ENCODE measurements at regions not wholly inside any gene's neighbourhood (a gene's known extent, or its start where the extent isn't known, plus 50 kb on each side); places are given as distances from the start of the nearest gene placed in this dataset.
"Not testable (repeated sequence)": the region's sequence is repeated elsewhere in the genome, so short reads cannot be mapped to it uniquely, and the experiment has no call there.

DNA sequence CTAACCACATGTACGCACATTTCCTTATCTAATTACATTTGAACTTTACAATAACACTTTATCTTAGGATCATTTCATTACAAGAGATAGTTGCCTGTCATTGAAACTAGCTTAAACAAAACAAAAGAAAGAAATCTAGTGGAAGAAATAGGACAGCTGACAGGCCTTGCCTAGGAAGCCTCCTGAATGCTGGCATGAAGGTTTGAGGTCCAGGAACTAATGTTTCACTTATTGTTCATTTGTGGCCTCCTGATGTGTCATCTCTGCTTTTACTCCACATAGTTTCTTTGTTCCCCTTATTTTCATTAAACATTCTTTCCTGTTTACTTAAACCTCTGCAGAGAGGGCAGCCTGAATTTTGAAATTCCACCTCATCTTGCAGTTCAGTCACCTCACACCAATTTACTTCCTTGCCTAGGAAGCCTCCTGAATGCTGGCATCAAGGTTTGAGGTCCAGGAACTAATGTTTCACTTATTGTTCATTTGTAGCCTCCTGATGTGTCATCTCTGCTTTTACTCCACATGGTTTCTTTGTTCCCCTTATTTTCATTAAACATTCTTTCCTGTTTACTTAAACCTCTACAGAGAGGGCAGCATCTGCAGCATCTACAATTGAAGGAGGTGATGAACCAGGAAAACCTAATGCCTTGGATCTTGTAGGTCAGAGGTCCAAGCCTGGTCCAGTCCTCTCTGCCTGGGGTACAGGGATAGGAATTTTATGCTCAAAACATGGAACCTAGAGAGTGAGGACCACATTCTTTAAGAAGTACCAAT lies 319.2 kb downstream of the SPATA31A1 start:
- not testable (repeated sequence) for H3K36me3 ChIP-seq, H3K27me3 ChIP-seq

GRCh38 chr9:39675211-39675553 lies 319.7 kb downstream of the SPATA31A1 start:
- not testable (repeated sequence) for H3K4me1 ChIP-seq; H3K9me3 ChIP-seq; H3K27me3 ChIP-seq; H3K36me3 ChIP-seq; DNase-seq; H3K4me3 ChIP-seq (ENCODE audit: low read depth, low read length)

More for the DNA sequence above, 319.2 kb downstream of the SPATA31A1 start:
- DNase-seq; H3K4me1 ChIP-seq; H3K9me3 ChIP-seq; H3K4me3 ChIP-seq (ENCODE audit: low read depth, low read length): not testable (repeated sequence)

DNA sequence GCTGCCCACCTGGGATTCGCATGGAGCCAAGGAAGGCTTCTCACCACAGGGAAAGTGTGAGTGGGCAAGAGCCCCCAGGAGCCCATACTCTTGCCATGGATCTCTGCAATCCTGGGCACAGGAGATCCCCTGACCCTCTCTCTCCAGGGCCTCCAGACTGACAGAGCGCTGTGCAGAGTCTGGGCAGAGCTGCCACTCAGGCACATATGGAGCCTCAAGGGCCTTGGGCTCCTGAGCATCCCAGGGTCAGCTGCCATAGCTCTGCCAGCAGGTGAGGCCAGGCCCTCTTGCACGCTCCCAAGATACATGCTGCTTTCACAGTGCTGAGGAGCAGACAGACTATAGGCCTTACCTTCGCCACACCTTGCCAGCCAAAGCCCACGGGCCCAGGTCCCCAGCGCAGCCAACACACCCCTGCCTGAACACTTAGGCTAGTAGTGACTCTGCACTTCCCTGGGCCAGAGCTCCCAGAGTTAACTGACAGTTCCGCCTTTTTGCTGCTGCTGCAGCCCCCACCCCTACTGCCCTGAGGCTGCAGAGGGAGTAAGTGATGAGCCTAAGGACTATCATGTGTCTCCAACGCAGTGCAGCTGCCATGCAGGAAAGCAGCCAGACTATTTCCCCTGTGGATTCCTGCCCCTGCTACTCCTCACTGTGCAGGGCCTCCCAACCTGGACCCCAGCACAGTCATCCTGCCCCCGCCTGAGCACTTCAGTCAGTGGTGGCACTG lies 323.2 kb downstream of the SPATA31A1 start:
- H3K36me3 ChIP-seq; H3K4me3 ChIP-seq (ENCODE audit: low read depth, low read length); H3K9me3 ChIP-seq; H3K27me3 ChIP-seq; DNase-seq; H3K4me1 ChIP-seq: not testable (repeated sequence)

GRCh38 chr9:39680694-39681401 lies 325.4 kb downstream of the SPATA31A1 start:
- not testable (repeated sequence) for H3K4me3 ChIP-seq (ENCODE audit: low read depth, low read length); H3K27me3 ChIP-seq; H3K36me3 ChIP-seq; H3K9me3 ChIP-seq; H3K4me1 ChIP-seq; DNase-seq

DNA sequence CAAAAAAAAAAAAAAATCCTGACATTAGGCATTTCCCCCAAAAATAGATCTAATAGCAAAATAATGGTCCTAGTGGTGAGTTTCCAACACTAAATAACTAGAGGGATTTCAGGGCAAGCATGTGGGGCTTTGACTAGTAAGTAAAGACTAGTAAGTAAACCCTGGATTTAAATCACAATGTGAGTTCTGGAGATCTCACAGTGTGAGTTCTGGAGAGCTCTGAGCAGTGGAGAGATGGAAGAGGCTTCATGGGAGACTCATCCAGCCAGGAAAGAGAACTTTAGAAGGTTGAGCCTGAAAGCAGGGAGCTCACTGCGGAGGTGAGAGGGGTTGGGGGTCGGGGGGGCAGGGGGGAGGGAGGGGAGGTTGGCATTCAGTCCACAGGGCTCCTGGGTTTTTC lies 373.4 kb downstream of the SPATA31A1 start:
- DNase-seq; H3K9me3 ChIP-seq; H3K4me1 ChIP-seq; H3K27me3 ChIP-seq; H3K36me3 ChIP-seq; H3K4me3 ChIP-seq (ENCODE audit: low read depth, low read length): not testable (repeated sequence)

DNA sequence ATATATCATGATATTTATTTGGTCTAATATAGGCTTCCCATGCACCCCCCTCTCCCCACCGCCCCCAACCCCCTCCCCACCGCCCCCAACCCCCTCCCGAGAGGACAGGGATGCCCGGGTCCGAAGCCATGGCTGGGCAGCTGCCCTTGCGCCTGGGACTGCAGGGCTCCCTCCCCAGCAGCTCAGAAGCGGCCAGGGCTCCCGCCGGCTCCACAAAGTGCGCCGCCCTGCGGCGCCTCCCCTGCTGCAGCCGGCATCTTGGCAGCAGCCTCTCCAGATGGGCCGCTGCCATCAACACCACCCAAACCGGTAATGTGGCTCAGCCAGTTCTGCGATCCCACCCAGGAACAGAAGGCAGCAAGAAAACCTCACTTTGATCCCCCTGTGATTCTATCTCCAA lies 389.4 kb downstream of the SPATA31A1 start:
- not testable (repeated sequence) for H3K4me3 ChIP-seq (ENCODE audit: low read depth, low read length); H3K9me3 ChIP-seq; DNase-seq; H3K4me1 ChIP-seq; H3K27me3 ChIP-seq; H3K36me3 ChIP-seq

DNA sequence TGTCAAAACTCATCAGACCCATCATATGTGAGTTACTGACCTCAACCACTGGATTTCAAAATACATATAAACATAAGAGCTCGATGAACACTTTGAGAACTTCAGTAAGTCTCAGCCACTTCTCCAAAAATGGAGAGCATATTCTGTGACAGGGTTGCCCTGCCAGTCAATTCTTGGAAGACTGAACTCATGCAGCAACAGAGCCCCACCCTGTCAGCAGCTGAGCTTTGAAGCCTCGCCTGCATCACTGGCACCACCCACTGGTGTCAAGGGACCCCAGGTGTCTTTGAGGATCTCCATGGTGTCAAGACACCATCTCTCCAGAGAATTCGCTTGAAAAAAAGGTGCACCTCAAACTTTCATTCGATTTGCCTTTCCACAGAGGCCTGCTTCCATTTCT lies 420.1 kb downstream of the SPATA31A1 start:
- not testable (repeated sequence) for DNase-seq

DNA sequence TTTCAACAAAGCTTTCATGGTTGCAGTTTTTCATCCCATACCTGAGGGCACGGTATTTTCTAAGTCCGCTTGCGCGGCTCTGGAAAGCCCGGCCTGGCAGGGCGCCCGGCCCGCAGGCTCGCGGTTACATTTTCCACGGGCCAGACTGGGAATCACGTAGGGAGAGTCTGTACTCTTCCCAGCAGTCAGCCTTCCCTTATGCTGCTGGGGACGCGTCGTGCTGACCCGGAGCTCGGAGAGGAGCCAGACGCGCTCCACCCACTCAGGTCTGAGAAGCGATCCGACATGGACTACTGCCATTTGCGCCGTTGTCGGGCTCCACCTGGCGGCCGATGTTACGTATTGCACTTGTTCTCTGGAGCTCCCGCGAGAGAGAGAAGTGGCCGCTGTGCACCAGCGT lies 435.9 kb downstream of the SPATA31A1 start:
- not testable (repeated sequence) for H3K36me3 ChIP-seq; H3K4me3 ChIP-seq (ENCODE audit: low read depth, low read length); H3K9me3 ChIP-seq; H3K4me1 ChIP-seq; H3K27me3 ChIP-seq
- peak; percentile 33 for DNase-seq

More for the DNA sequence above, 420.1 kb downstream of the SPATA31A1 start:
- not testable (repeated sequence) for H3K36me3 ChIP-seq; H3K4me1 ChIP-seq; H3K4me3 ChIP-seq (ENCODE audit: low read depth, low read length); H3K27me3 ChIP-seq; H3K9me3 ChIP-seq

DNA sequence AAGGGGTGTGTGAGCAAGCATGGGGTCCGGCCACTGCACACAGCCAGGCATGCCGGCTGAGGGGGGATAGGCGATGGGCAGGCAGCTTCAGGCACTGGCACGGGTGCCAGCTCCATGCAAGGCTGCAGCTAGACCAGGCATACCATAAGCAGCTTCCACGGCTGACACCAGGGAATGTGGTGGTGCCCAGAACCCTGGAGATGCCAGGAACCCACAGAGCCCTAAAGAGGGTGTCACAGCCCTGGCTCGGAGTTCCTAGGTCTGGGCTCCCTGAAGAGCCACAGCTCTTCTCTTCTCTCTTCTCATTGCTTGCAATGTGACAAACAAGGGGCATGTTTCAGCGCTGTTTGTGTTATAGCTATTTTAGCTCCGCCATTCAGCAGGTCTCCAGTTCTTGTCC lies 442.5 kb downstream of the SPATA31A1 start:
- H3K27me3 ChIP-seq; H3K4me3 ChIP-seq (ENCODE audit: low read depth, low read length); H3K9me3 ChIP-seq; H3K36me3 ChIP-seq; H3K4me1 ChIP-seq; DNase-seq: not testable (repeated sequence)

GRCh38 chr9:39799252-39799651 lies 443.8 kb downstream of the SPATA31A1 start:
- not testable (repeated sequence) for H3K4me3 ChIP-seq (ENCODE audit: low read depth, low read length); DNase-seq; H3K36me3 ChIP-seq; H3K4me1 ChIP-seq; H3K9me3 ChIP-seq; H3K27me3 ChIP-seq

DNA sequence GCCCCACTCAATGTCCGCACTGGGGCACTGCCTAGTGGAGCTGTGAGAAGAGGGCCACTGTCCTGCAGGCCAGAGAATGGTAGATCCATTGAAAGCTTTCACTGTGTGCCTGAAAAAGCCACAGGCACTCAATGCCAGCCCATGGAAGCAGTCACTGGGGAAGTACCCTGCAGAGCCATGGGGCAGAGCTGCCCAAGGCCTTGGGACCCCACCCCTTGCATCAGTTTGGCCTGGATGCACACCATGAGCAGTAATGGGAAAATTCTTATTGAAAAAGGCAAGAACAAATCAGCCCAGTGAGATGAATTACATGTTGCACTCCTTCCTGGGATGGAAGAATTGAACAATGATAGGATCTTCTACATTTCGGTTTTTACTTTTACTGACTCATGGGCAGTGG lies 447.1 kb downstream of the SPATA31A1 start:
- not testable (repeated sequence) for DNase-seq; H3K36me3 ChIP-seq; H3K9me3 ChIP-seq; H3K27me3 ChIP-seq; H3K4me3 ChIP-seq (ENCODE audit: low read depth, low read length); H3K4me1 ChIP-seq

DNA sequence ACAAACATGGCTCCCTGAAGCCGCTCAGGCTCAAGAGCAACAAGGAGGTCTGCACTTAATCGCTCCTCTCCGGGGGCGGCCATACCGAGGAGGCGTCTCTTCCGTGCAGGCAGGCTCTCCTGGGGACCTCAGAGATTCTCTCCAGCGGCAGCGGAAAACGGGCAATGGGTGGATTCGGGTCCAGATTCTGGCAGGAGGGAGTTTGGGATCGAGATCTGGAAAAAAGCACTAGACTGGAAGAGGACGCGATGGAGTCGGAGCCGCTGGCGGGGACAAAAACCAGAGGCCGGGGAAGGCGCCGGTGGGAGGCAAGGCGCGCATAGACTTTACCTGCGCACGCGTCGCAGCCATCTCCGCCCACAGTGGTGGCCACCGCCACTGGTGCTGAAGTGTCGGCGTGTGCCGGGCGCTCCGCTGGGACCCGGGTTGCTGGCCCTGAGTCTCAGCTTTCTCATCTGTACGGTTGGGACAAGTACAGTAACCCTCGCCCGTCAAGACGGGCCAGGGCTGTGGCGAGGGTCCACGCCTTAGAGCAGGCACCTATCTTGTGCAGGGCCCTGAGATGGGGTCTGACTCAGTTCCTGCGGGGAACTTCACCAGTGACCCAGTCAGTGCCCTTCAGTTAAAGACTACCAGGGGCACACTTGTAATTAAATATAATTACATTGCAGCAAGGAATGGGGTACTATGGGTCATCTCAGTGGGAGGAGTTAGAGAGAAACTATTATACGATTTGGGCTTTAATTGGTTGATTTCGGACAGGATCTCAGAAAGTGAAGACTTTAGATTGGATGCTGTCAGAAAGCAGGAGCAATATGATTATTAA lies 454.1 kb downstream of the SPATA31A1 start:
- H3K36me3 ChIP-seq, H3K9me3 ChIP-seq, H3K4me1 ChIP-seq, H3K27me3 ChIP-seq: not testable (repeated sequence)
- H3K4me3 ChIP-seq (ENCODE audit: low read depth, low read length), result peak overlapping the region; percentile 70
- peak; percentile 69 for DNase-seq

DNA sequence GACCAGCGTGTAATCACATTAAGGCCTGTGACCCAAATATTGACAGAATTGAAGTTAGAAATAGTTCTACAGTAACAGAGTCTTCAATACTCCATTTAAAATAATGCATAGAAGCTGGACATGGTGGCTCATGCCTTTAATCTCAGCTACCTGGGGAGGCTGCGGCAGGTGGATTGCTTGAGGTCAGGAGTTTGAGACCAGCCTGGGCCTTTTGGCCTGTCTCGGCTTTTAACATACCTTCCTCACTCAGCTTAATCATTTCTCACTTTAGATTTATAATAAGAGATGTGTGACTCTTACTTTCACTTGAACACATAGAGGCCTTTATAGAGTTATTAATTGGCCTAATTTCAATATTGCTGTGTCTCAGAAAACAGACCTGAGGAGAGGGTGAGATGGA lies 454.9 kb downstream of the SPATA31A1 start:
- H3K9me3 ChIP-seq; H3K27me3 ChIP-seq; H3K4me3 ChIP-seq (ENCODE audit: low read depth, low read length); DNase-seq; H3K36me3 ChIP-seq; H3K4me1 ChIP-seq: not testable (repeated sequence)

GRCh38 chr9:39811615-39812014 lies 456.1 kb downstream of the SPATA31A1 start:
- not testable (repeated sequence) for H3K27me3 ChIP-seq; DNase-seq; H3K9me3 ChIP-seq; H3K36me3 ChIP-seq; H3K4me3 ChIP-seq (ENCODE audit: low read depth, low read length); H3K4me1 ChIP-seq

Data from BE2C (cell line).